Neuronal stem cell (in vitro differentiated cells): ENCODE measurements at regions not wholly inside any gene's neighbourhood (a gene's known extent, or its start where the extent isn't known, plus 50 kb on each side); places are given as distances from the start of the nearest gene placed in this dataset.

Experiments used
- DNase-seq: peaks from one replicate; pipeline ENCODE4 v3.0.0-alpha.2; 2013; ENCODE audit warnings: low spot score
- H2AFZ ChIP-seq: one replicate; pipeline ENCODE4 v1.6.1; 2013; ENCODE audit warnings: mild to moderate bottlenecking, low read length, inconsistent platforms
- H2AK5ac ChIP-seq: 2 replicates; pipeline ENCODE4 v1.6.1; 2013; ENCODE audit warnings: low read depth, mild to moderate bottlenecking, inconsistent platforms, low read length, moderate library complexity, mixed read lengths
- H2BK120ac ChIP-seq: 2 replicates; pipeline ENCODE4 v1.6.1; 2013; ENCODE audit warnings: low read depth, mild to moderate bottlenecking, inconsistent platforms, low read length, moderate library complexity, mixed read lengths
- H2BK12ac ChIP-seq: one replicate; pipeline ENCODE4 v1.6.1; 2013; ENCODE audit warnings: low read length, inconsistent platforms
- H2BK15ac ChIP-seq: 2 replicates; pipeline ENCODE4 v1.6.1; 2013; ENCODE audit warnings: mild to moderate bottlenecking, low read length, inconsistent platforms, mixed read lengths
- H2BK5ac ChIP-seq: one replicate; pipeline ENCODE4 v1.6.1; 2013; ENCODE audit warnings: inconsistent platforms, mild to moderate bottlenecking, low read length, moderate library complexity
- H3K14ac ChIP-seq: one replicate; pipeline ENCODE4 v1.6.1; 2013; ENCODE audit warnings: low read length, inconsistent platforms
- H3K18ac ChIP-seq: 2 replicates; pipeline ENCODE4 v1.6.1; 2013; ENCODE audit warnings: low read length, inconsistent platforms
- H3K23ac ChIP-seq: 2 replicates; pipeline ENCODE4 v1.6.1; 2013; ENCODE audit warnings: low read depth, mild to moderate bottlenecking, mixed read lengths, low read length, inconsistent platforms; ENCODE audit not compliant: poor library complexity
- H3K27ac ChIP-seq: replicated peaks from 3 replicates; pipeline ENCODE4 v1.5.1; 2013; ENCODE audit warnings: low read length, inconsistent platforms
- H3K27me3 ChIP-seq, 3 experiments: 2 replicates each; pipeline ENCODE4 v1.6.1; 2013; ENCODE audit warnings: low read length in 3 of 3, mild to moderate bottlenecking in 2 of 3, inconsistent platforms in 1 of 3, low read depth in 1 of 3, mixed read lengths in 1 of 3, moderate library complexity in 1 of 3; ENCODE audit not compliant: control insufficient read depth in 3 of 3, insufficient read depth in 3 of 3
- H3K36me3 ChIP-seq, 2 donors: replicated peaks in 1 of 2; 2 replicates each; pipeline ENCODE4 v1.6.1; 2013; ENCODE audit warnings: low read length in 2 of 2; ENCODE audit not compliant: control insufficient read depth in 2 of 2, insufficient read depth in 2 of 2
- H3K4ac ChIP-seq: 2 replicates; pipeline ENCODE4 v1.6.1; 2013; ENCODE audit warnings: inconsistent platforms, mild to moderate bottlenecking, low read length, moderate library complexity
- H3K4me1 ChIP-seq, 2 donors: 1 replicate in 1 of 2; 2 replicates in 1 of 2; pipeline ENCODE4 v1.6.1; 2013; ENCODE audit warnings: low read length in 2 of 2, low read depth in 1 of 2; ENCODE audit not compliant: control insufficient read depth in 2 of 2, insufficient read depth in 1 of 2
- H3K4me2 ChIP-seq: one replicate; pipeline ENCODE4 v1.6.1; 2013; ENCODE audit warnings: mild to moderate bottlenecking, low read length, inconsistent platforms; ENCODE audit not compliant: insufficient read depth, poor library complexity, severe bottlenecking
- H3K4me3 ChIP-seq, 2 donors: 2 replicates each; pipeline ENCODE4 v1.5.1; 2013; ENCODE audit warnings: low read length in 2 of 2, mild to moderate bottlenecking in 2 of 2, inconsistent platforms in 1 of 2, moderate library complexity in 1 of 2
- H3K79me1 ChIP-seq: one replicate; pipeline ENCODE4 v1.6.1; 2013; ENCODE audit warnings: low read depth, mild to moderate bottlenecking, inconsistent platforms, low read length, moderate library complexity
- H3K9ac ChIP-seq: one replicate; pipeline ENCODE4 v1.6.1; 2013; ENCODE audit warnings: mild to moderate bottlenecking, low read depth, low read length, inconsistent platforms; ENCODE audit not compliant: poor library complexity
- H3K9me3 ChIP-seq, 2 donors: replicated peaks in 1 of 2; 2 replicates each; pipeline versions ENCODE3 to v1.6.1; 2013; ENCODE audit warnings: low read length in 2 of 2, mild to moderate bottlenecking in 2 of 2, inconsistent platforms in 1 of 2, low read depth in 1 of 2, mixed read lengths in 1 of 2, moderate library complexity in 1 of 2; ENCODE audit not compliant: control insufficient read depth in 2 of 2, insufficient read depth in 1 of 2
- H4K8ac ChIP-seq: one replicate; pipeline ENCODE4 v1.6.1; 2013; ENCODE audit warnings: low read depth, mild to moderate bottlenecking, inconsistent platforms, low read length, moderate library complexity
- H4K91ac ChIP-seq: one replicate; pipeline ENCODE4 v1.6.1; 2013; ENCODE audit warnings: low read length, low read depth, mild to moderate bottlenecking, inconsistent platforms; ENCODE audit not compliant: poor library complexity
- WGBS, 2 donors: extraction: QIAGEN DNeasy Blood & Tissue Kit; methylation state at CpG; one replicate each; pipeline ENCODE4 v1.1.7; 2013; ENCODE audit warnings: missing lambda C conversion rate in 2 of 2, mixed read lengths in 1 of 2; ENCODE audit not compliant: insufficient read length in 2 of 2, insufficient replicate concordance in 1 of 2; ENCODE audit errors: extremely low coverage in 2 of 2; 5-methylcytosine and 5-hydroxymethylcytosine counted together

DNA sequence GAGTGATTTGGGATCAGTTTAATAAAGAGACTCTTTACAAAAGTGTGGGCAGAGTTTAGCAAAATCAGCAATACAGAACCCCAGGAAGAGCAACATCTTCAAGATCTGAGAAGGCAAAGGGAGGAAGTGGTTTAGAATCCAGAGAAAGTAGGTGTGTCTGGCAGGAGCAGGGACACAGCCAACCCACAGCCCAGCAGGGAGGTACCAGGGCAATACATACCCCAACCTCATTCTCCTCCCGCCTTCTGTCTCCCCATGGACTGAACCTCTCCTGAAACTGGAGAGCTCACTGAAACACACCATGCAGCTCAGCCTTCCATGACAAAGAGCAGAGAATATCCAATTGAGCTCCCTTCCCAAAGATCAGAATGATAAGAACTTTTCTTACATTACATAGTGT lies 283.4 kb downstream of the PRELID2 start:
- Histone ChIP-seq H3K4me3 (no peak overlapping the region), H3K14ac (no peak overlapping the region), H2BK12ac (no peak overlapping the region), H4K8ac (no peak overlapping the region), H2BK120ac (no peak overlapping the region), H2AK5ac (no peak overlapping the region), H2BK15ac (no peak overlapping the region), H3K9ac (no peak overlapping the region), H3K9me3 (no peaks in the 10 kb centered on the region), H3K4me2 (no peak overlapping the region), H3K36me3 (no peaks in the 10 kb centered on the region), H3K27me3 (no peaks in the 10 kb centered on the region), H3K4me1 (no peaks in the 10 kb centered on the region), H3K4ac (no peak overlapping the region), H2AFZ (no peak overlapping the region), H4K91ac (no peak overlapping the region), H3K23ac (no peak overlapping the region), H3K79me1 (no peaks in the 10 kb centered on the region), H2BK5ac (no peak overlapping the region), H3K18ac (no peak overlapping the region), H3K27ac (no peak overlapping the region)
- WGBS, 2 donors, result no CpG with 5 or more reads among the region's 1 CpG
- DNase-seq, result no peak

DNA sequence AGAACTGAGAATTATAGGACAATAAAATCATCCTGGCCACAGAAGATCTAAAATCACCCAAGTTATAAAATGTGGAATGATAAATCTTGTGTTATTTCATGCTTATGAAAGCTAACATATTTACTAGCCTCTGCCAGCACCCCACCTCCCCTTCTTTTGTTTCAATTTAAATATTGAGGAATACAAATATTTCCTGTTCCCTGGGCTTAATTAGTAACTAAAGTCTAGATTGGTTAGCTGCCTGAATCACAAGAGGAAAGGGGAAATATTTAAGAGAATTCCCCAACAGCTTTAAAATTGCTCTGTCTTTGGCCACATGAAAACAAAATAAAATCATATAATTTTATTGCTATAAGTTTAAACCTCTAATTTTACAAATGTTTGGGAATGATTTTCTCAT lies 287.0 kb downstream of the PRELID2 start:
- Histone ChIP-seq H3K4ac (no peak overlapping the region), H3K9ac (no peak overlapping the region), H2BK5ac (no peak overlapping the region), H3K27ac (no peak overlapping the region), H3K14ac (no peak overlapping the region), H3K18ac (no peak overlapping the region), H3K79me1 (no peaks in the 10 kb centered on the region), H3K36me3 (no peaks in the 10 kb centered on the region), H2AK5ac (no peak overlapping the region), H2BK12ac (no peak overlapping the region), H2BK120ac (no peak overlapping the region), H2BK15ac (no peak overlapping the region), H4K8ac (no peak overlapping the region), H3K23ac (no peak overlapping the region), H3K4me3 (no peak overlapping the region), H3K4me1 (no peaks in the 10 kb centered on the region), H3K27me3 (no peaks in the 10 kb centered on the region), H3K9me3 (no peaks in the 10 kb centered on the region), H4K91ac (no peak overlapping the region), H3K4me2 (no peak overlapping the region), H2AFZ (no peak overlapping the region)
- DNase-seq, result no peak

DNA sequence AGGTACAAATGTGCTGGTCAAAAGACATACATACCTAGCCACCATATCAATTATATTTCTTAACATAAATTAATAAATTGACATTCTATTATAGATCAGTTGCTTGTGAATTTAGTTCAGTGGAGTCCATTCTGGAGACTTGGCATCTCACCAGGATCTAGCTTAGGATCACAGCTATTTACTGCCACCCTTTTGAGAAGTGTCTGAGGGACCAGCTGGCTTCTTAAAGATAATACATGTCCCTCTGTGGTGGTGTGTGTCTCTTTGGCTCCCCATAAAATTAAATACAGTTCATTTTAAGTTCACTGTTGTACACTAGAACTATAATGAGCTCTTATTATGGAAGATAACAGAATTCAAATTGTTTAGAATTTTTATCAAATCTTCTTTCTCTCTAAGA lies 290.7 kb downstream of the PRELID2 start:
- Histone ChIP-seq H3K27ac (no peak overlapping the region), H4K8ac (no peak overlapping the region), H2AFZ (no peak overlapping the region), H4K91ac (no peak overlapping the region), H3K9me3 (no peaks in the 10 kb centered on the region), H2BK12ac (no peak overlapping the region), H2AK5ac (no peak overlapping the region), H3K79me1 (no peaks in the 10 kb centered on the region), H3K9ac (no peak overlapping the region), H2BK15ac (no peak overlapping the region), H3K36me3 (no peaks in the 10 kb centered on the region), H2BK120ac (no peak overlapping the region), H3K4ac (no peak overlapping the region), H3K4me2 (no peak overlapping the region), H3K18ac (no peak overlapping the region), H2BK5ac (no peak overlapping the region), H3K14ac (no peak overlapping the region), H3K4me3 (no peak overlapping the region), H3K23ac (no peak overlapping the region), H3K27me3 (no peaks in the 10 kb centered on the region), H3K4me1 (no peaks in the 10 kb centered on the region)
- no peak for DNase-seq

DNA sequence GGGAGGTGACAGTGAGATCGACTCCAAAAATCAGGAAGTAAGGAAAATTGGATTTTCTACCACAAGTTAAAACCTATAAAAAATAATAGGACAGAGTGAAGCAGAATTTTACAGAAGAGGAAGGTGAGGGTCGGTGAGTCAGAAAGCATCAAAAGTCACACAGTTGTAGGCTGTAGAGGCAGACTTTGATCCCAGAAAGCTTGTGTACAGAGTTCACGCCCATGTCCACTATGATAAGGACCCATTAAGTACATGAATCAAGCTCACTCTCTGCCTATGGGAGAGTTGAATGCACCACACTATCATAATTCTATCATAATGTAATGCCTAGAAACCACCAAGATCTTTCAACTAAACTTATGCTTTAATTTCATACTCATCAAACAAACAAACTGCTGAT lies 291.2 kb downstream of the PRELID2 start:
- Histone ChIP-seq H4K8ac (no peak overlapping the region), H3K27ac (no peak overlapping the region), H2AK5ac (no peak overlapping the region), H3K36me3 (no peaks in the 10 kb centered on the region), H3K18ac (no peak overlapping the region), H2BK5ac (no peak overlapping the region), H3K4me2 (no peak overlapping the region), H3K9ac (no peak overlapping the region), H3K23ac (no peak overlapping the region), H3K4me1 (no peaks in the 10 kb centered on the region), H3K27me3 (no peaks in the 10 kb centered on the region), H2BK12ac (no peak overlapping the region), H3K9me3 (no peaks in the 10 kb centered on the region), H3K4ac (no peak overlapping the region), H2BK15ac (no peak overlapping the region), H3K4me3 (no peak overlapping the region), H3K14ac (no peak overlapping the region), H4K91ac (no peak overlapping the region), H2AFZ (no peak overlapping the region), H3K79me1 (no peaks in the 10 kb centered on the region), H2BK120ac (no peak overlapping the region)
- no peak for DNase-seq
- WGBS, 2 donors, result no CpG with 5 or more reads among the region's 3 CpGs
